Fibroblast of skin of back (primary cell): ENCODE measurements at regions not wholly inside any gene's neighbourhood (a gene's known extent, or its start where the extent isn't known, plus 50 kb on each side); places are given as distances from the start of the nearest gene placed in this dataset.

Experiments used
- DNase-seq: peaks from one replicate; pipeline ENCODE4 v3.0.0-alpha.2; 2013

DNA sequence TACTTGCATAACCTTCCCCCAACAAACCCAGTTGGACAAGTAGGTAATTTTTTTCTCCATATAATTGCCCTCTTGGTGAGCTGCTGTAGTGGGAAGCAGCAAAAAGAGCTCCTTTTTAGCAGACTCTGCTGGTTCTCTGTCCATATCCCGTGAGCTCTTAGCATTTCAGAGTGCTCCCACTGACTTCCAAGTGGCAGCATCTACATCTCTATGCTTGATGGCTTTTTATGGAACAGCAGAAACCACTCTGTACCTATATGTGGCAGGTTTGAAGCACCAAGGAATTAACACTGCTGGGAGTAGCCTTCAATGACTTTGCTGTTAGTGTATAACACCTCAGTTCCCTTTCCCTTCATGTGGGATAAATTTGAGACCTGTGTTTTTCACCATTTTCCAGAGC lies 168.4 kb upstream of the NHS start:
- no peak for DNase-seq

- peak; percentile 31 for DNase-seq
Measured at GRCh38 chrX:17214962-17215361, 160.0 kb upstream of the NHS start.

- DNase-seq = no peak
Measured at GRCh38 chrX:17226736-17227135, 148.3 kb upstream of the NHS start.

GRCh38 chrX:17237146-17237545 lies 137.9 kb upstream of the NHS start:
- DNase-seq = no peak

DNA sequence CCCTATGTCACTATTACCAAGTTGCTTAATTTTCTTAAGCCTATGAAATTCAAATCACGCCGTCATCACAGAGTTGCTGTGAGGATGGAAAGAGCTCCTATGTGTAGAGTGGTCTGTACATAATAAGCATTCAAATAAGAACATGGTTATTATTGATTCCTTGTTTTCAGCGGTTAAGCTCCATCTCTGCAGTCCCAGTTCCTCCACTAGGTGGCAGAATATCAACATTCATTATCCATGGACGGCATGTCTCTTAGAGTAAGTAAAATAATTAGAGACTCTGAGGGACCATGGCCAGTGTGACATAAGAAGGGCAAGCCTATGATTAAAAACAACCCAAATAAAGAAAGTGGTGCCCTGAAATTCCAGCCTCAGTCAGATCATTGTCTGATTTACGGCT lies 132.5 kb upstream of the NHS start:
- peak; percentile 45 for DNase-seq

DNA sequence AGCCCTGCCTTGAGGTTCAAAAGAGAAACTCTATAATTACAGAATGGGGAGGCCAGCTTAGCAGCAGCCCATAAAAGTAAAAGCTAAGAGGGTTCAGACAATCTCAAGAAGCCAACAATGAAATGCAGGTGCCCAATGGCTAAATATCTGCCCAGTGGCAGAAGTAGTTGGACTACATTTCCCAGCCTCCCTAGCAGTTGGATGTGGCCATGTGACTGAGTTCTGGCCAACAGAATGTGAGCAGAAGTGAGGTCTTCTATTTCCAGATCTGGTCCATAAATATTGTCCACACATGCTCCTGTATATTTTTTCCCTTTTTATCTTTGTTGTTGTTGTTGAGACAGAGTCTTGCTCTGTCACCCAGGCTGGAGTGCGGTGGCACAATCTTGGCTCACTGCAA lies 127.9 kb upstream of the NHS start:
- DNase-seq = no peak

- DNase-seq = no peak
Measured at GRCh38 chrX:17262123-17262522, 112.9 kb upstream of the NHS start.

- DNase-seq = no peak
Measured at GRCh38 chrX:17266136-17266535, 108.9 kb upstream of the NHS start.

- DNase-seq = no peak
Measured at GRCh38 chrX:17278961-17279360, 96.0 kb upstream of the NHS start.

DNA sequence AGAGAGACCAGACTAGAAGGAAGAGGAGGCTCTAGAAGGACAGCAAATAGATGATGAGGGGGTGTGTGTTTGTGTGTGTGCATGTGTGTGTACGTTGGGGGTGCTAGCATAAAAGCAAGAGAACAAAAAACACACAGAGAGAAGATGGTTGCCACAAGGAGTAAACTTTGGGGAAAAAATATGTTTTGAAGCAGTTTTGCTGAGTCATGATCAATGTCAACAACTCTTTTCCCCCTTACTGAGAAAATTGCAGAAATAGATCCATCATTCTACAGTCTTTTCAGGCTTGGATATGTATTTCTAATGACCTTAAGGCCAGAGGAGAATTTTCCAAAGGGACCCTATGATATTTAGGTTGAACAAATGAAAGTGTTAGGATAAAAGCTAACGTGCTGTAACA lies 89.0 kb upstream of the NHS start:
- no peak for DNase-seq

GRCh38 chrX:17291171-17291900 lies 83.7 kb upstream of the NHS start:
- peak; percentile 2 for DNase-seq

GRCh38 chrX:17292111-17292527 lies 82.9 kb upstream of the NHS start:
- DNase-seq = peak; percentile 76

DNA sequence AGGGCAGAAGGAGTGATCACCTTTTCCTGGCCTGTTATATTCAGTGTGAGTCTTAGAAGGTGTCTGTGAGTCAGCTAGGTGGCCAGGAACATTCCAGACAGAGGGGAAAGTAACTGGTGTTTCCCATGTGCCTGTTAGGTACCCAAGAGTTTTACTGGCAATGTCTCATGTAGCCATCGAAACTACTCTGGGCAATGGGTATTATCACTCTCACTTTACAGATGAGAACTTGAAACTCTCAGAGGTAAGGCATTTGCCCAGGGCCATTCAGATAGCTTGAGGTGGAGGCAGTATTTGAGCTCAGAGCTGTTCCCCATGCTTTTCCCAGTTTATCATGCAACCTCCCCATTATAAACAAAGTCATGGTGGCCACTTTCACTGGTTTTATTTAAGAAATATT lies 80.4 kb upstream of the NHS start:
- no peak for DNase-seq

DNA sequence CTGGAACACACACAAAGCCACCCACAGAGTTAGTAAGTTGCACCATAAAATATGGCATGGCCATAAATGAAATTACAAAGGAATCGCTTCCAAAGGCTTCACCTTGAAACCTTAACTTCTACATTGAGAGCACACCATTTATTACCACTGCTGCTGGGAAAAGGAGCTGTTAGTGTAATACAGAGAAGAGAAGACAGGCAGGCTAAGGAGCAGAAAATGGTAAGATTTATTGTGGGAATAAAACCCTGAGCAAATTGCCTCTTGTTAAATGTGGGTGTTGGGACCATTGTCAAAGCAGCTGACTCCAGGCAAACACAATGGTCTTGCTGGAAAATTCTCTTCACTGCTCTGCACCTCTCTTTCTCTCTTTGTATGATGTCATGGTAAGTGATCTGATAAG lies 79.2 kb upstream of the NHS start:
- no peak for DNase-seq

DNA sequence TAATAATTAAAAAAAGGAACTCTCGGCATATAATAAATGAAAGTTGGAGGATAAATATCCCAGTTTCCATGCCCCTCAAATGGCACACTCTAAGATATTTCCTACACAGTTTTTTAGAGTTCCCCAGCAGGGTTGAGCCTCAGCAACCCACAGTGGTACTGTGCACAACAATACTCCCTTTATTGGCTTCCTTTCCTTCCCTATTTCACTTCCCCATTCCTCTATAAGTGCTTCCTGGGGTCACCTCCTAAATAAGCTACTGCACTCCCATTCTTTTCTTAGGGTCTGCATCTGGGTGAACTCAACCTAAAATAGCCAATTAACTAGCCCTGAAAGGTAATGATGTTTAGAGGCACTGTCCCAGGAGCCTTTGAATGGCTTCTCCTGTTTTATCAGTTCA lies 76.4 kb upstream of the NHS start:
- DNase-seq = no peak

- DNase-seq = peak; percentile 14
Measured at GRCh38 chrX:17299206-17299605, 75.8 kb upstream of the NHS start.

- no peak for DNase-seq
Measured at GRCh38 chrX:17323397-17323796, 51.6 kb upstream of the NHS start.
